ENCODE measurements at regions not wholly inside any gene's neighbourhood (a gene's known extent, or its start where the extent isn't known, plus 50 kb on each side); places are given as distances from the start of the nearest gene placed in this dataset.

- Histone ChIP-seq H3K4me1 (ENCODE audit: insufficient read depth, low read length, poor library complexity, severe bottlenecking) (no peaks in the 10 kb centered on the region), H3K9me3 (ENCODE audit: low read length) (no peaks in the 10 kb centered on the region), H3K36me3 (ENCODE audit: insufficient read depth, low read length) (no peaks in the 10 kb centered on the region), H4K20me1 (ENCODE audit: insufficient read depth, low read length) (no peaks in the 10 kb centered on the region), H2AFZ (ENCODE audit: low read length) (no peak overlapping the region), H3K4me3 (ENCODE audit: low read depth, low read length, poor library complexity, severe bottlenecking) (no peak overlapping the region), H3K9me2 (ENCODE audit: insufficient read depth, low read length) (no peaks in the 10 kb centered on the region), H3K79me2 (ENCODE audit: insufficient read depth, low read depth, low read length) (no peaks in the 10 kb centered on the region), H3K27ac (ENCODE audit: low read depth, low read length, poor library complexity, severe bottlenecking) (no peak overlapping the region), H3K4me2 (ENCODE audit: low read length) (no peak overlapping the region)
- intact Hi-C loops (cut with micrococcal nuclease; ENCODE audit: unreplicated experiment): no loop called here
- TF ChIP-seq EZH2phosphoT487 (IDR thresholded peaks at IDR 0.05; ENCODE audit: borderline replicate concordance, low read depth, low read length) (no peak), CTCF (conservative IDR thresholded peaks at IDR 0.05; ENCODE audit: low read length) (no peak)
- BruUV-seq (replicated peaks): no TSS peak
- POLR2A ChIA-PET: interaction anchor here (0.6 kb wide), 1 partner anchor 293 kb away, joined by 3 read pairs; no protein-coding TSS in a partner anchor
- CTCF ChIA-PET (ENCODE audit: unreplicated experiment): no interaction called here
- DNase-seq (ENCODE audit: low spot score): no peak
Observed at GRCh38 chr21:35587841-35588380, 472.4 kb downstream of the SETD4 start.

GRCh38 chr21:35586305-35586704, 474.0 kb downstream of the SETD4 start:
- no TSS peak for BruUV-seq (replicated peaks)
- no peak overlapping the region for H3K4me2 ChIP-seq (ENCODE audit: low read length)
- no peak overlapping the region for H2AFZ ChIP-seq (ENCODE audit: low read length)
- no peak for DNase-seq (ENCODE audit: low spot score)
- TF ChIP-seq CTCF (conservative IDR thresholded peaks at IDR 0.05; ENCODE audit: low read length): no peak
- TF ChIP-seq EZH2phosphoT487 (IDR thresholded peaks at IDR 0.05; ENCODE audit: borderline replicate concordance, low read depth, low read length): no peak
- no peaks in the 10 kb centered on the region for H3K36me3 ChIP-seq (ENCODE audit: insufficient read depth, low read length)
- ChIA-PET POLR2A (interaction anchor here (0.6 kb wide), 1 partner anchor 666 kb away, joined by 3 read pairs; no protein-coding TSS in a partner anchor), CTCF (ENCODE audit: unreplicated experiment) (no interaction called here)
- no peaks in the 10 kb centered on the region for H4K20me1 ChIP-seq (ENCODE audit: insufficient read depth, low read length)
- no peak overlapping the region for H3K4me3 ChIP-seq (ENCODE audit: low read depth, low read length, poor library complexity, severe bottlenecking)
- H3K9me3 ChIP-seq (ENCODE audit: low read length): no peaks in the 10 kb centered on the region
- no peaks in the 10 kb centered on the region for H3K4me1 ChIP-seq (ENCODE audit: insufficient read depth, low read length, poor library complexity, severe bottlenecking)
- H3K9me2 ChIP-seq (ENCODE audit: insufficient read depth, low read length): no peaks in the 10 kb centered on the region
- no peak overlapping the region for H3K27ac ChIP-seq (ENCODE audit: low read depth, low read length, poor library complexity, severe bottlenecking)
- H3K79me2 ChIP-seq (ENCODE audit: insufficient read depth, low read depth, low read length): no peaks in the 10 kb centered on the region
- intact Hi-C loops (cut with micrococcal nuclease; ENCODE audit: unreplicated experiment): no loop called here

- Histone ChIP-seq H3K79me2 (ENCODE audit: insufficient read depth, low read depth, low read length) (no peaks in the 10 kb centered on the region), H3K9me3 (ENCODE audit: low read length) (no peaks in the 10 kb centered on the region), H3K27ac (ENCODE audit: low read depth, low read length, poor library complexity, severe bottlenecking) (no peak overlapping the region), H3K4me2 (ENCODE audit: low read length) (no peak overlapping the region), H4K20me1 (ENCODE audit: insufficient read depth, low read length) (no peaks in the 10 kb centered on the region), H3K9me2 (ENCODE audit: insufficient read depth, low read length) (no peaks in the 10 kb centered on the region), H2AFZ (ENCODE audit: low read length) (no peak overlapping the region), H3K4me1 (ENCODE audit: insufficient read depth, low read length, poor library complexity, severe bottlenecking) (no peaks in the 10 kb centered on the region), H3K36me3 (ENCODE audit: insufficient read depth, low read length) (no peaks in the 10 kb centered on the region), H3K4me3 (ENCODE audit: low read depth, low read length, poor library complexity, severe bottlenecking) (no peak overlapping the region)
- DNase-seq (ENCODE audit: low spot score): no peak
- no TSS peak for BruUV-seq (replicated peaks)
- ChIA-PET POLR2A (no interaction called here), CTCF (ENCODE audit: unreplicated experiment) (no interaction called here)
- TF ChIP-seq CTCF (conservative IDR thresholded peaks at IDR 0.05; ENCODE audit: low read length): no peak
- TF ChIP-seq EZH2phosphoT487 (IDR thresholded peaks at IDR 0.05; ENCODE audit: borderline replicate concordance, low read depth, low read length): no peak
- intact Hi-C loops (cut with micrococcal nuclease; ENCODE audit: unreplicated experiment): no loop called here
Observed at GRCh38 chr21:35585878-35586277, 474.4 kb downstream of the SETD4 start.

Data from OCI-LY7 (cell line).